Esophagus muscularis mucosa (tissue), 4 donors: ENCODE measurements at regions not wholly inside any gene's neighbourhood (a gene's known extent, or its start where the extent isn't known, plus 50 kb on each side); places are given as distances from the start of the nearest gene placed in this dataset.

ENCODE experiments used
- DNase-seq: peaks from one replicate; pipeline ENCODE4 v3.0.0-alpha.2; 2017; ENCODE audit errors: extremely low spot score
- H3K27ac ChIP-seq, 4 donors: fragments of 200-600 bp; sonication (generic); replicated peaks in 1 of 4; 1 replicate in 3 of 4; 2 replicates in 1 of 4; pipeline ENCODE4 v1.5.1; 2016 to 2019; ENCODE audit warnings: mild to moderate bottlenecking in 1 of 4
- H3K27me3 ChIP-seq, 4 donors: fragments of 200-600 bp; sonication (generic); one replicate each; pipeline versions ENCODE4 v1.5.1 to v1.6.0; 2016 to 2019
- H3K36me3 ChIP-seq, 4 donors: fragments of 200-600 bp; sonication (generic); one replicate each; pipeline ENCODE4 v1.5.1; 2016 to 2019
- H3K4me1 ChIP-seq, 4 donors: fragments of 200-600 bp; sonication (generic); one replicate each; pipeline ENCODE4 v1.5.1; 2016 to 2019
- H3K4me3 ChIP-seq, 4 donors: fragments of 200-600 bp; sonication (generic); 1 replicate in 2 of 4; 2 replicates in 2 of 4; pipeline ENCODE4 v1.5.1; 2016 to 2019; ENCODE audit warnings: mild to moderate bottlenecking in 4 of 4, moderate library complexity in 1 of 4
- H3K9me3 ChIP-seq, 4 donors: fragments of 200-600 bp; sonication (generic); 1 replicate in 3 of 4; 2 replicates in 1 of 4; pipeline ENCODE4 v1.5.1; 2016 to 2019
- CTCF ChIP-seq, 3 experiments: fragments of 200-600 bp in 2 of 3; fragments of 450-650 bp in 1 of 3; sonication (generic) in 2 of 3; IDR thresholded peaks; one replicate each; pipeline ENCODE4 v1.5.1; 2017 to 2019; ENCODE audit warnings: antibody characterized with exemption in 3 of 3, mild to moderate bottlenecking in 2 of 3, moderate library complexity in 1 of 3
- EP300 ChIP-seq: sonication (generic); formaldehyde crosslinking; IDR thresholded peaks from one replicate; pipeline ENCODE4 v1.6.1; 2017; ENCODE audit warnings: antibody characterized with exemption
- POLR2A ChIP-seq: fragments of 450-650 bp; IDR thresholded peaks from one replicate; pipeline ENCODE4 v1.6.1; 2017; ENCODE audit warnings: antibody characterized with exemption, moderate library complexity, mild to moderate bottlenecking, low read depth
- POLR2AphosphoS5 ChIP-seq, 2 donors: sonication (generic); formaldehyde crosslinking; IDR thresholded peaks; one replicate each; pipeline ENCODE4 v1.6.1; 2017; ENCODE audit warnings: antibody characterized with exemption in 2 of 2
- WGBS: methylation state at CpG from one replicate; pipeline ENCODE4 v1.1.5; 2018; 5-methylcytosine and 5-hydroxymethylcytosine counted together
- intact Hi-C: fragments of 100-400 bp; cut with DNase I; formaldehyde crosslinking; loops from one replicate; pipeline ENCODE4 v1.15.1; 2023

DNA sequence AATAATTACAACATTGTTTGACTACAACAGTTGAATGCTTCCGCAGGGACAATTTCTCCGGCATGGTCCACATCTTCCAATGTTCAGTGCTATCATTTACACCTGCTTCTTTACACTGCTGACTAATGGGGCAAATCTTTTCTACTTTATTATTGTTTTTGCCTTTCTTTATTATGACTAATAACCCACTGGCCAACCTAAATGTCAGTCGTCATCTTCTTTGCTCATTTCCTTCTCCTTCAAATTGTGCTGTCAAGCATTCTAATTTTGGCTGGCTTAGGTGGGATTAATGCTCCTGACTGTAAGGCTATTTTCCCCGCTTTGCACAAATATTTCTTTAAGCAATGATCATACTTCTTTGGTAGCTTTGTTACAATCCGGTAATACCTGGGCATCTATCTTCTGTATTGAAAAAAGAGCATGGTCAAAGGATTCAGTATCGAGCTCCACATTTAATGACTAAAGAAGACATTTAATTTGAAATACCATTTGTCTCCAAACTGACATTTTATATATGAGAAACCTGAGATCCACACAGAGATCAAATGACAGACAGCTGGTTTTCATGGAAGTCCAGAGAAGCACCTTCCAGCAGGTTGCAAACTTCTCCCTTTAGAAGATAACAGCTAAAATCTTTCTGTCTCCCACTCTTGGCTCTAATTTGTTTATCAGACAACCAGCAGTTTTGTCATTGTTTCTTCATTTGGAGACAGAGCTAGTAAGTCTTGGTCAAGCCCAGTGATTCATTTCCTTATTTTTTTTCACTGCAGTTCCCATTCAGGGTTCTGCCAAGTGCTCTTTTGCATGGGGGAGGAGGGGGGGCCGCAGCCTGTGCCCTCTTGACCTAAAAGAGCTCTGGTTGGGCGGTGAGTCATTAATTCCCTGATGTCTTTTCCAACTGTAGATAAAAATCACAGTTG lies 132.9 kb downstream of the SOCS6 start:
- 52% methylated on average over 8 of the region's 8 CpGs for WGBS
- DNase-seq = no peak
- intact Hi-C loops = no loop called here
- Histone ChIP-seq H3K4me3 (no peak overlapping the region), H3K36me3 (no peaks in the 10 kb centered on the region), H3K4me1 (peaks cover 29 to 31% (median 30%) of the 10 kb centered on the region in 4 donors), H3K9me3 (no peaks in the 10 kb centered on the region), H3K27ac (peak overlapping the region in 2 of 4 donors; percentile 19 to 39), H3K27me3 (no peaks in the 10 kb centered on the region)
- TF ChIP-seq POLR2AphosphoS5 (IDR thresholded peaks at IDR 0.05) = peak; percentile 46 to 68
- no peak for TF ChIP-seq CTCF (IDR thresholded peaks at IDR 0.05)

DNA sequence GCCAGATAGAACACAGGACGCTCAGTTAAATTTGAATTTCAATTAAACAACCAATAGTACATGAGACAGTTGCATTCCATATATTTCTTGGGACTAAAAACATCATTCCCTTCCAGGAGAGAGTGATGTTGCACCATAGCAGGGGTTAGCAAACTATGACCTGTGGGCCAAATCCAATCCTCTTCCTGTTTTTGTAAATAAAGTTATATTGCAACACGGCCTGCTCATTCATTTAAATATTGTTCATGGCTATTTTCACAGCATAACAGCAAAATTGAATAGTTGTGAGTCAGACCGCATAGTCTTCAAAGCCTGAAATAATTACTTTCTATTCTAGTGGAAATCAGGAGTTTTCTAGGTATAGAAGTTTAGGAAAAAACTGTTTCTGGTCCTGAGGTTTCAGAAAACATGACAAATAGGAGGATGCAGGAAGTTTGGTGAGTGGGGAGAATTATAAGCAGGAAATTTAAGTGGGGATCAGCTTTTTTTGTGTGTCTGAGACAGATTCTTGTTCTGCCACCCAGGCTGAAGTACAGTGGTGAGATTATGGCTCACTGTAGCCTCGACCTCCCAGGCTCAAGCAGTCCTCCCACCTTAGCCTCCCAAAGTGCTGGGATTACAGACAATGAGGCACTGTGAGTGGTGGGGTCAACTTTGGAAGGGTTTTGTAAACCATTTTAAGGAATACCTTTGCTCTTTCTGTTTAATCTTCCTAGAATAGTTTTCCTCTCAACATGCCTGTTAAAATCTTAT lies 131.5 kb downstream of the SOCS6 start:
- intact Hi-C loops = no loop called here

DNA sequence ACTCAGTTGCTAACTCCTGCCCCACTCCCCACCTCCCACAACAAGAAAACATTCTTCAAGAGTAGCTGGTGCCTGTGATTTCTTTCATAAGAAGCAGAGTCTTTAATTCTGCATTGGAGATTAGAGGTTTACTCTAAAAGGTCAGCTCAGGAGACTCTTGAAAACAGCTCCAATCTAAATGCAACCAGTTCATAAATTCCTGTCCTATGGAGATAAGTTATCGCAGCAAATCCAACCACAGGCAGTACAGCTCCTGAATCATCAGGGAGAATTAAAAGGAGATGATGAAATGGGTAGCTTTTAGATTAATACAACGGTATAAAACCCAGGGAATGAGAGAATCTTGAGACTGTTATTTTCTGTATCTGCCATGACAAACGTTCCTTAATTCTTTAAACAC lies 130.7 kb downstream of the SOCS6 start:
- intact Hi-C loops = no loop called here
- no peak for TF ChIP-seq POLR2AphosphoS5 (IDR thresholded peaks at IDR 0.05)
- TF ChIP-seq CTCF (IDR thresholded peaks at IDR 0.05) = no peak
- no peak for TF ChIP-seq POLR2A
- no peak for TF ChIP-seq EP300
- Histone ChIP-seq H3K4me1 (peaks cover 29 to 31% (median 30%) of the 10 kb centered on the region in 4 donors), H3K4me3 (no peak overlapping the region), H3K9me3 (no peaks in the 10 kb centered on the region), H3K36me3 (no peaks in the 10 kb centered on the region), H3K27ac (no peak overlapping the region), H3K27me3 (no peaks in the 10 kb centered on the region)
- DNase-seq = no peak
- WGBS = 73% methylated on average over 3 of the region's 3 CpGs

More for the DNA sequence above, 131.5 kb downstream of the SOCS6 start:
- H3K4me3 ChIP-seq = no peak overlapping the region
- TF ChIP-seq EP300 (no peak), CTCF (IDR thresholded peaks at IDR 0.05) (no peak), POLR2AphosphoS5 (IDR thresholded peaks at IDR 0.05) (no peak), POLR2A (no peak)
- H3K9me3 ChIP-seq = no peaks in the 10 kb centered on the region
- H3K36me3 ChIP-seq = no peaks in the 10 kb centered on the region
- 69% methylated on average over 4 of the region's 4 CpGs for WGBS
- no peaks in the 10 kb centered on the region for H3K27me3 ChIP-seq
- DNase-seq = no peak
- H3K4me1 ChIP-seq = peaks cover 29 to 31% (median 30%) of the 10 kb centered on the region in 4 donors
- H3K27ac ChIP-seq = no peak overlapping the region

GRCh38 chr18:70418546-70419311 lies 129.9 kb downstream of the SOCS6 start:
- Histone ChIP-seq H3K27ac (no peak overlapping the region), H3K4me3 (no peak overlapping the region), H3K27me3 (no peaks in the 10 kb centered on the region), H3K9me3 (no peaks in the 10 kb centered on the region), H3K4me1 (peaks cover 29 to 34% (median 30%) of the 10 kb centered on the region in 4 donors), H3K36me3 (no peaks in the 10 kb centered on the region)
- TF ChIP-seq POLR2A (no peak), EP300 (no peak), POLR2AphosphoS5 (IDR thresholded peaks at IDR 0.05) (no peak), CTCF (IDR thresholded peaks at IDR 0.05) (no peak)
- intact Hi-C loops = no loop called here
- WGBS = 79% methylated on average over 12 of the region's 12 CpGs
- no peak for DNase-seq
